GM18873 (cell line): ENCODE measurements at regions not wholly inside any gene's neighbourhood (a gene's known extent, or its start where the extent isn't known, plus 50 kb on each side); places are given as distances from the start of the nearest gene placed in this dataset.

Source experiments
- ATAC-seq: cut with Tn5 transposase; IDR thresholded peaks from one replicate; pipeline ENCODE4 v1.9.1; 2021; ENCODE audit warnings: mild to moderate bottlenecking, moderate library complexity, moderate number of reproducible peaks; ENCODE audit not compliant: unreplicated experiment, low FRiP score

DNA sequence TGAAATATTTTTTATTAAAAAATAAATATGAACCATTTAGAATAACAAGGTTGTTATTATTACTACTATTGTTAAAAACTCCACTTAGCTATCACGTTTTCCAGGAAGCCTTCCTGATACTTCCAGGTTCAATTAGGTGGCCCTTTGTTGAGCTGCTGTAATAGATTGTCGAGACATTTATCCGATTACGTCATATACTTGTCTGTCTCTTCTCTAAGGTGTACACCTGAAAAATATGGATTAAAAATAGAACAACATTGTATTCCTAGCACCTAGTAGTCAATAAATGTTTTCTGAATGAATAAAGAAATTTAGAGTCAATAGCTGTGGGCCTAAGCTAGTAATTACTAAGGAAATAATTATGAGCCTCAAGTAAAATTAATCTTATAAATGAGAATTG, 359.6 kb downstream of the RNF144B start:
- ATAC-seq, result no peak

DNA sequence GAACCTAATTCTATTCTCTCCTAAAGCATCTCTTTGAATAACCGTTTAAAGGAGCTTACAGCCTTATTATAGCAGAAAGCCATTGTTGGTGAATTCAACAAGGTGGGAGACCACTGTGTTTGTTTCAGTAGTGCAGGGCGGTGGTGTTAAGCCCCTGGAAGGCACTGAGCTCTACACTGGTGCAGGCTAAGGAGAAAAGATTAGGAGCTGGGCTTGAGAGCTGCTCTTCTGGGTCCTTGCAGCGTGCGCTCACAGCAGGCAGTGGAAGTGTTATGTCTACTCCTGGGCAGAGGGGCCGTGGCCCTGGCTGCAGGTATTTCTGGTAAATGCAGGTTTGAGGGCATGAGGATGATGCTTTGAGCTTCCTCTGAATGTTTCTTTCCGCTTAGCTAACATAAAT, 361.2 kb downstream of the RNF144B start:
- no peak for ATAC-seq

DNA sequence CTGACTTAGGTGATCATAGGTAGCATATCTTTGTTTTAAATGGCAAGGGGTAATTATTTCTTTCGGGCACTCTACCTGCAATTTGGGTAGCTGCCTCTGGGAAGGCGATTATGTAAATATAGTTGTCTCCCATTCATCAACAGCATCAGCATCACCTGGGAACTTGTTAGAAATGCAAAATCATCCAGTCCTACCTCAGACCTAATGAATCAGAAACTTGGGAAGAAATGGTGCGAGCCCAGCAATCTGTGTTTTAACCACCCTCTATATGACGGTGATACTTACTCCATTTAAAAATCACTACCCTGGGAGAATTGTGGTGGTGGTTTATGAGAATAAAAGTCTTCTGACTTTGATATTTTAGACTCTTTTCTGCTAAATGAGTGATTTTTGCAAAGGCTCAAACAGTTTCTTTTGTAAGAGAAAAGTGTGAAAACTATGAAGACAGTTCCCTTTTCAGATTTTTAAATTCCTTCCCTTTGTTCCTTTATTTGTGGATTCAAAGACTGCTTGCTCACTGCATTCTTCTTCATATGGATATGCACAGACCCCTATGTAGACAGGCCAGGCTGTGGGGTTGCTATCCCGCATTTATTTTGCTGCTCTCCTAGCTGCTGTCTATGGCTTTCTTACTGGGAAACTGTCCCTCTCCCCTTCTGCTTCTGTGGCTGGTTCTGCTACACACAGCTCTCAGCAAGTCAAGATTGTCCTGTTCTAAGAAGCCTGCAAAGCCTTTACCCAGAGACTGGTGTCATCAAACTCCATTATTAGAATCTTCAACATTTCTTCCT, 365.3 kb downstream of the RNF144B start:
- no peak for ATAC-seq

DNA sequence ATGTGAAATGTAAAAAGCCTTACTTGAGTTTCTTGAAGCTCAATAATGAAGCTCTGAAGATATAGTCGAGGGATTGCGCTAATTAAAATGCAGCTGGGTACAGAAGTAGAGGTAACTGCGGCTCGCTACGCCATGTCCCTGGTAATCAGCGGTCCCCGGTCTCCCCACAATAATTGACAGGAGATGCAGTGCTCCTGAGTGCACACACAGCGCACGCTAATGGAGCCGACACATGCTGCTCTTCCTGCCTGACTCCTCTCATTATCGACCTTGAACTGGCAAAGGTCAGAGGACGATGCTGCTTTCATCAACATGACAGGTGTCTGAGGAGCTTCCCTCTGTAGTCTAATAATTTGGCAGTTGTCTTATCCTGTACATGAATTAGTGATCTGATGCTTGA, 365.9 kb downstream of the RNF144B start:
- ATAC-seq, result no peak

DNA sequence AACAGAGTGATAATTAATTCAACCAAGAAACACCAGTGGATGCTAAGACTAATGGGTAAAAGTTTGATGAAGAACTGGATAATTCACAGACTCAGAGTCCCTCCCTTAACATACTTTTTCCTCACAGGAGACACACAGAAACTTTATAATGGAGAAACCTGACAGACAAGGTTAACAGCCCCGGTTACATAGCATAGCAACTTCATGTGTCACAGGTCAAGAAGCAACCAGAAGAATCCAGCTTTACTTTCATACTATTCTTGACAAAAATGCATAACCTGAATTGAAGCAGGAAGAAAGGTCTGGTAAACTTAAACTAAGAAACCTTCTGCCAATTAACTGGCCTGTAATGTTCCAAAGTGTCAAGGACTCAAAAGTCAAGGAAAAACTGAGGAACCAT, 375.9 kb downstream of the RNF144B start:
- ATAC-seq, result no peak

DNA sequence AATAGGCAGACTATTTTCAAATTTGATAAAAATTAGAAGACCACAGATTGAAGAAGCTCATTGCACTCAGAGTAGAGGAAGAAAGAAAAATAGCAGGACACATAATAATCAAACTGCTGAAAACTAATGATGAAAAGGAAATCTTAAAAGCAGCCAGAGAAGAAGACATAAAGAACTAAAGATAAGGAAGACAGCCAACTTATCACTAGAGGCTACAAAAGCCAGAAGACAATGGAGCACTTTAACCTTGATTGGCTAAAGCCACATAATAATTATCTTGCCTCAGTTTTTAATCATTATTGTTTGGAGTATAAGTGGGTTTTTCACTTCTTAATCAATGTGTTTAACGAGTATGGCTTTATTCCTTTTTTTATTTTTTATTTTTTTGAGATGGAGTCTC, 397.6 kb downstream of the RNF144B start:
- no peak for ATAC-seq

DNA sequence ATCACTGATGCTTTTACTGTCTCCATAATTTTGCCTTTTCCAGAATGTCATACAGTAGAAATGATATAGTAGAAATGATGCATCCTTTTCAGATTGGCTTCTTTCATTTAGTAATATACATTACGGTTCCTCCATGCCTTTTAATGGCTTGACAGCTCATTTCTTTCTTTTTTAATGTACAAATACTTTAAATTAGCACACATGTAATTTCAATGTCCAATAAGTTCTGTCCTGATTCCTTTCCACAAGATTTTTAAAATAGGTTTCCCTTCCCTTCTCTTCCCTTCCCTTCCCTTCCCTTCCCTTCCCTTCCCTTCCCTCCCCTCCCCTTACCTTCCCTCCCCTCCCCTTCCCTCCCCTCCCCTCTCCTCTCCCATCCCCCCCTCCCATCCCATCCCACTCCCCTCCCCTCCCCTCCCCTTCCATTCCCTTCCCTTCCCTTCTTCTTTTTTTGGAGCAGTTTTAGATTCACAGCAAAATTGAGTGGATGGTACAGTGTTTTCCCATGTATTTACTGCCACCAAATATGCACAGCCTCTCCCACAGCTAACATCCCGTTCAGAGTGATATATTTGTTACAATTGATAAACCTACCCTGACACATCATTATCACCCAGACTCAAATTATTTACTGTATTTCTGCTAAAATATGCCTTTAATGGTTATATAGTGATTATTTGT, 398.8 kb downstream of the RNF144B start:
- no peak for ATAC-seq

DNA sequence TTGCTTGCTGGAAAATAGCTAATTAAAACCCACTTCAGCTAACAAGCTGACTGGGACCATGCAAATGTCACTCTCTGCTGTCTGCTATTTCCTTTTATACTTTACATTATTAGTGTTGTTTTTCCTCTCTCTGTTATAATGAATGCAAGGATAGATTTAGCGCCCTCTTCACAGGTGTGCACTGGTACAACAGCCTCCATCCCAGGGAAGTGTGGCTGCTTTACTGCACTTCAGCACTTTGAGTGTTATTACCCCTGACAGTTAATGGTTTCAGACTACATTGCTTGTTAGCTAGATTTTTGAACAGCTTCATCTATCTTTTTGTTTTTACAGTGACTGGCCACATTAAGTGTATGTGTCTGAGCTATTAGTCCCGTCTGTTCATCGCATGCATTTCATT, 405.7 kb downstream of the RNF144B start:
- no peak for ATAC-seq

DNA sequence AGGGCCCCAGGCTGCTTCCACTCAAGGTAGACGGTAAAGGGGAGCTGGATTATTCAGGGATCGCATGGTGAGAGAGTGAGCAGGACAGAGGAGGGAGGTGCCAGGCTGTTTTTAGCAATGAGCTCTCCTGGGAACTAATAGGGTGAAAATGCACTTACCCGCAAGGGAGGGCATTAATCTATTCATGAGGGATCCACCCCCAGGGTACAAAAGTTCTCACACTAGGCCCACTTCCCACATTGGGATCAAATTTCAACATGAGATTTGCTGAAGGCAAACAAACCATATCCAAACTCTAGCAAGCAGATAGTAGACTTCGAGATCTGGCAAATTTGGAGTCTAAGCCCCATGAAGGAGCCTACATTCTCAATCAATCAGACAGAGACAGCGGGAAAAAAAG, 408.6 kb downstream of the RNF144B start:
- no peak for ATAC-seq

DNA sequence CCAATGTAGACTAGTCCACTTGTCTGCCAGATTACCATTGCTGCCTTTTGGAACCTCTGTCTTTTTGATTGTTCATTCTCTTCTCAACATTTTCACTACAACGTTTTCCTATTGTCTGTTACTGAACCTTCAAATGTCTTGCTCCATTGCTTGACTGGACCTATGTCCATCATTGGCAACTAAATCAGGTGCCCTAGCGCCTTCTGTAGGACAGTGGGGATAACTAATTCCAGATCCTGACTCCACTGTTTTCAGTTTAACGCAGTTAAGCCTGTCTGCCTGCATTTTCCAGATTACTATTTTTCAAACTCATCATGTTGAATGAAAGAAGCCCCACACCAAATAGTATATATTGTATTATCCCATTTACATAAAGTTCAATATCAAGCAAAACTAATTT, 433.6 kb downstream of the RNF144B start:
- no peak for ATAC-seq

DNA sequence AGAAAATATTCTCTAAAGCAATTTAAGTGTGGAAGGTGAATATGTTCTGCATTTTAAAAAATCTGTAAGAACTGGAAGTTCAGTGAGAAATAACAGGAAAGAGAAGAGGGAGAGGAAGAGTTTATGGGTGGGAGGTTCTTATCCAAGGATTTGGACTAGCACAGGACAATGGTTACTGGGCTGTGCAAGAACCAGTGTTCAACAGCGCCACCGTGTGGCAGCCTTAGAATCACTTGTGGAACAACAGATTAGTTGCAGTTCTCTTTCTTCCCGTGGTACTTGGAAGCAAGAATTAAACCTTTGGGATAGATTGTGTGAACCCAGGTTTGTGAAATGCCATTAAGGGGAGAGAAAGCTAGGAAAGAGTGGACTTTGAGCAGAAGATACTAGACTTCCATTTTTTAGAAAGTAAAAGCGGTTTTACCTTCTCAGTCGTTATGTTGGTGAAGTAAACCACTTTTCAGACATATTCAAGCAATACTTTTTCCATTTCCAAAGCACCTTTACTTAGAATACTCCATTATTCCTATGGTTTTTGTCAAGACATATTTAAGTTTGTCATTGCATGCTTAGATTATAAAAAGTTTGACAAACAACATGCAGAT, 436.7 kb downstream of the RNF144B start:
- ATAC-seq, result no peak

DNA sequence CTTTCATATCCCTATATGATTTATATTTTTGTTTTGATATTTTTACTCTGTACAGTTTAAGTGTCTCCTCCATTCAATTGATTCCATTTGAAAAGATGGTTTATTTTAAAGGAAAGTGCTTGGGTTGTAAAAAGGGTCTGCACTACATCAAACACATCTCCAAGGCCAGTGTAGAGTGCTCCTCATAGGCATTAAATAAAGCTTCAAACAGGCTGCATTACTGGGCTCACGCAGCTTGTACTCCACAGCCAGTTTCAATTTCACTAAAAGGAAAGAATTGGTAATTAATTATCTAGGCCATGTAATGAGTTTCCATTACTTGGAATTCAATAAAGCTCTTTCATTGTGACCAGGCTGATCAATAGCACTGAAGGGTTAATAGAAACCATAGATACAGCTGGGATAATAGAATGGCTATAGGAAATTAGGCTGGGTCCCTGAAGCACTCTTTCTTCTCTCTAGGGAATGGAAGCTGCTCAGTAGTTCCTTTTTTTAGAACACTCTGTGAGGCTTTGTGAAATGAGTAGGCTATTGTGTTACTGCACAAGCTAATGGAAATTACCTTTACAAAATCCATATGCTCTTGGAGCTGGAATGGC, 442.2 kb downstream of the RNF144B start:
- ATAC-seq, result no peak

DNA sequence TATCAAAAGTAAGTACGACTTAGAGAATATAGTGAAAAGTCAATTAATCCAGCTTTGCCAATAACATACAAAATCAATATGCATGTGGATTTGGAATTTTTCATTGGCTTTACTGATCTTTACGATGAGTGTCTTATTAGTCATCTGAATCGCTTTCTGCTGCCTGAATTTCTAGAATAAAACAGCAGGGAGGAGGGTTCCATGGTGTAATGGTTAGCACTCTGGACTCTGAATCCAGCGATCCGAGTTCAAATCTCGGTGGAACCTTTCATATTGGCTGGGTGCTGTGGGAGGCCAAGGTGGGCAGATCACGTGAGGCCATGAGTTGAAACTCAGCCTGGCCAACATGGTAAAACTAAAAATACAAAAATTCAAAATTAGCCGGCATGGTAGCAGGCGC, 448.8 kb downstream of the RNF144B start:
- no peak for ATAC-seq

DNA sequence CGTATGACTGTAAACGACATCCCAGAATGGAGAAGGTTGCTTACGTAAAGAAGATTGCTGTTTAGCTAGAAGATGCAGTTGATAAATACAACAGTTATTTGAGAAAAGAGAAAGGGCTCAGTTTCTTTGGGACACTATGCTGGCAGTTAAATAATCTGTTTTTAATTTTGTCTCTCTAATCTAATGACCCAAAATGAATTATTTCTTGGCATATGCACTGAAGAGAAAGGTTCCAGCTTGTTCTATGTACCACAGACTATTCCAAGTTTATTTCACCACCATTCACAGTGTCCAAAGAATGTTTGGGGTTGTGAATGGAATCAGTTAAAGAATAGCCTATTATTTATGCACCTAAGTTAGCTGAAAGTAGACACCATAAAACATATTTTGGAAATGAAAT, 449.9 kb downstream of the RNF144B start:
- no peak for ATAC-seq

DNA sequence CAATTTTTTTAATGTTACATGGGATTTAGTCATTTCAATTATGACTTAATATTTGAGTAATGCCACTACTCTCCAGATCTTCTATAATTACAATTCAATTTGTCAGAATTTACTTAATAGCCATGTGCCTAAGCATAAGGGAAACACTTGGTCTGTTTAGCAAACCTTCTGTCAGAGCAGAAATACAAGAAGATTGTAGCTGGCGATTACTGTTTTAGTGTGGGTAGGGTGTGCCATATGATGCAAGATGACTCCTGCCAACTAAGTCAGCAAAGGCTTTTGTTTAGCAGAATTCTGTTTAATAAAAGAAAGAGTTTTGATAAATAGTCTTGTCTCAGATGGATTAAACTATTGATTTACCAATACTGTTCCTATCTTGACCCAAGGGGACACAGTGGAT, 455.4 kb downstream of the RNF144B start:
- ATAC-seq, result no peak

DNA sequence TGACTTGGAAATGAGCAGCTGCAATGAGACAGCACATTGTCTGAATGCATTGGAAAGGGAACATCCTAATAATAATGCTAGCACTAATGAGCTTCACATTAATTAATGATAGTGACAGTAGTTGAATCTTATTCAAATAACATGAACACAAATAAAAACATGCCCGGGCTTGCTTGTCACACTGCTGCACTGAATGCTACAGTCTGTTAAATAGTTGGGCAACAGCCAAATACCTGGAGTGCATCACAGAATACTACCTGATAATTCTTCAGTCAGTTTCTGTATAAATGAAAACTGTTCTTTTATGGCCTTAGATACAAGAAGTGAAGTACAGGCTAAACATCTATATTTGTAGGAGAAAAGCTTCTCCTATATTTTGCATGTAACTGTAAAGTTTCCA, 458.7 kb downstream of the RNF144B start:
- no peak for ATAC-seq

DNA sequence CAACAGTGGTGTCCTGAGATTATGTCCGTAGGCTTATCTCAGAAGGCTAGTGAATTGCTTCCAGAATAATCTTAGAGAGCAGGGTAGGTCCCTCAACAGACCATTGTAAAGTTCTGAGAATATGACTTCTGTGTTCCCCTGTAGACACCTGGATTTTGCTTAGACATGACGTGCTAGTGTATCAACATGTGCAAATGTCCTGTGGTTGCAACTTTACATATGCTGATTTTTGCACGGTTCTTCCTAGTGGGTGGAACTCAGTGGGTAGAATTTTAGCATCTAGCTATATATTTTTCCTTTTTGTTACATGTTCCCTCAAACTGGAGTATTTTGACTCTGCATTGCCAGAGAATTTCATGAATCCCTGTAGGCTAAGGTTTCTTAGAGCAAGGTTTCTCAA, 459.2 kb downstream of the RNF144B start:
- no peak for ATAC-seq

DNA sequence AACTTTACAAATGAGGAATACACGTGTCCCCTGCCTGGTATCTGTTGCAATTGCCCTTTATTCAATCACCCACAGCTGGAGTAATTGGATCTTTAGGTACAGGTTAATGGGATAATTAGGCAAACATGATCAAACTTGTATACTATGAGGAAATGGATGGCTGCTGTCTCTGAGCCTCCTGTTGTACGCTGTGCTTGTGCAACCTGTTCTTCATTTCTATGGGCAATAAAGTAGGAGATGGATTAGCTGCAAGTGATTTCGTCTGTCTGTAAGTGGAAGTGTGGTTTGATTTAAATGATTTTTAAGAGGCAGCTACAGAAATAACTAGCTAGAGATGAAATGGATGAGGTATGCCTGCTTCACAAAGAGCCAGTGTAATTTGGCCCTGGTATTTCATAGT, 474.1 kb downstream of the RNF144B start:
- no peak for ATAC-seq

DNA sequence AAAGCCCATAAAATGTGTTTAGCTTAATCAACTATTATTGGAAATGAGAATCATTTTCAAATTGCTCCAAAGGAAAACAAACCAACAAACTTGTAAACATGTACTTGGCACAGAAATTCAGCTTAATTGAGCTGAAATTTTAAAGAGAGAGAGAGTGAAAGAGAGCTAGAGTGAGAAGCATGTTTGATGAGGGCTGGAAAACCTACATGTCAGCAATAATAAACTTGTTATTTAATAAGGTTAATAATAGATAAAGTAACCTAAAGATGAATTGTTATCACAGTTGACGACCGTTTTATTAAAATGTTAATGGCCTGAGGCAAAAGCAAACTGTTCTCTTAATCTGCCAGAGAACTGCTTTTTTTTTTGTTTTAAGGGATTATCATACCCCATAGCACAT, 496.1 kb downstream of the RNF144B start:
- ATAC-seq, result no peak

DNA sequence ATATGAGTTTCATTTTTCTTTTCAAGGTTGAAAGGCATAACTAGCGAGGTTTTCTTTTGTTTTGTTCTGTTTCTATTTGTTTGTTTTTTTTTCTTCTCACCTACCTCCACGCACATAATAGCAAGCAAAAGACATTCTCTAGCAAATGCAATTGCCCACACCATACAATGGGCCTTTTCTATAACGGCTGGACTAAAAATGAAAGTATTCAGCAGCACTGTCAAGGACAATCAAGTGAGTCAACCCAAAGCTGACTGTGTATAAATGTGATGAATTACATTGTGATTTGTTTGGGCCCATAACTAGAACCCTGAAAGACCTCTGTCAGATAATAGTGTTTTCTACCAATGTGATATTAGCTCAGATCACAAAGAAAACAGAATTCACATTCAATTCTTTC, 496.7 kb downstream of the RNF144B start:
- no peak for ATAC-seq

DNA sequence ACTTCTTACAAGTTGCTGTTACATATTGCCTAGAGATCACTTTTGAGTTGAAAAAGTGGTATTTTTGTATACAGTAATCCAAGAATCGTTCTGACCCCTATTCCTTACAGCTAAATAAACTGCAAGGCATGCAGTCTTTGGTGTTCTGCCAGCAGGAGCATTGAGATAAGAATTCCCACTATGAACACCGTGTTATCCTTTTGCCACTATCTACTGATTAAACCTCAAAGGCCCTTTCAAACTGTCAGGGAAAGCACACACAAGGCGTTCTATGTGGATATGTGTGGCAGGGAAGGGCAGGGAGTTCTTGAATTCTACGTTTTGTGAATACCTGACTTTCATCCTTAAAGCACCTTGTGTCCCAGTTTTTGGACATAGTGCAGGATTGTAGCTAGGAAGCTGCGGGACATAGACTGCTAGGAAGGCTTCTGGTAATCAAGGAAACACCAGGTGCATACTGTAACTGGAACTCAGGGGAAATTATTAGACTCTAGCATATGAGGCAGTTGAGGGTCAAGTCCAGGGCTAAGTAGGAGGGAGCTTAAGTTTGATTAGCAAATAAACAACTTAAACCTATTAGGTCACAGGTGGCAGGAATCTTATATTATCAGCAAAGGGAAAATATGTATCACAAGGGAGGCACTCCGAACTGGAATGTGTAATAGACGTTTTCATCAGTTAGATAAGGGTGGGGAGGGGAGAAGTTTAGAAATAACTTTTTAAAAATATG, 506.6 kb downstream of the RNF144B start:
- ATAC-seq, result no peak
